GM19463 (cell line): ENCODE measurements at regions not wholly inside any gene's neighbourhood (a gene's known extent, or its start where the extent isn't known, plus 50 kb on each side); places are given as distances from the start of the nearest gene placed in this dataset.

Source experiments
- ATAC-seq: cut with Tn5 transposase; IDR thresholded peaks from one replicate; pipeline ENCODE4 v1.9.1; 2021; ENCODE audit warnings: mild to moderate bottlenecking, moderate library complexity; ENCODE audit not compliant: unreplicated experiment

GRCh38 chr3:81291586-81291985, 469.9 kb downstream of the GBE1 start:
- no peak for ATAC-seq

- no peak for ATAC-seq
Measured at GRCh38 chr3:81289676-81290075, 471.8 kb downstream of the GBE1 start.

GRCh38 chr3:81279481-81280379, 481.7 kb downstream of the GBE1 start:
- ATAC-seq = no peak

- no peak for ATAC-seq
Measured at GRCh38 chr3:81277853-81278252, 483.6 kb downstream of the GBE1 start.

- no peak for ATAC-seq
Measured at GRCh38 chr3:81274671-81275070, 486.8 kb downstream of the GBE1 start.

GRCh38 chr3:81270603-81271379, 490.7 kb downstream of the GBE1 start:
- ATAC-seq = peak; percentile 95

GRCh38 chr3:81268526-81268925, 492.9 kb downstream of the GBE1 start:
- ATAC-seq = no peak

- ATAC-seq = no peak
Measured at GRCh38 chr3:81261996-81262395, 499.4 kb downstream of the GBE1 start.

- ATAC-seq = no peak
Measured at GRCh38 chr3:81255463-81255862, 506.0 kb downstream of the GBE1 start.

GRCh38 chr3:81251096-81251495, 510.3 kb downstream of the GBE1 start:
- ATAC-seq = no peak

- peak; percentile 84 for ATAC-seq
Measured at GRCh38 chr3:81249540-81250029, 511.9 kb downstream of the GBE1 start.

GRCh38 chr3:81245501-81245900, 515.9 kb downstream of the GBE1 start:
- no peak for ATAC-seq

- ATAC-seq = no peak
Measured at GRCh38 chr3:81245043-81245442, 516.4 kb downstream of the GBE1 start.

- ATAC-seq = no peak
Measured at GRCh38 chr3:81244231-81244630, 517.2 kb downstream of the GBE1 start.

GRCh38 chr3:81242871-81243270, 518.6 kb downstream of the GBE1 start:
- peak; percentile 71 for ATAC-seq

- ATAC-seq = no peak
Measured at GRCh38 chr3:81237181-81237580, 524.3 kb downstream of the GBE1 start.

- peak; percentile 70 for ATAC-seq
Measured at GRCh38 chr3:81218023-81218422, 543.4 kb downstream of the GBE1 start.

GRCh38 chr3:81217101-81217500, 544.3 kb downstream of the GBE1 start:
- ATAC-seq = no peak

GRCh38 chr3:81216192-81216591, 545.3 kb downstream of the GBE1 start:
- no peak for ATAC-seq

- ATAC-seq = no peak
Measured at GRCh38 chr3:81214631-81215030, 546.8 kb downstream of the GBE1 start.

GRCh38 chr3:81199587-81199986, 561.9 kb downstream of the GBE1 start:
- no peak for ATAC-seq

- no peak for ATAC-seq
Measured at GRCh38 chr3:81198756-81199155, 562.7 kb downstream of the GBE1 start.
